ENCODE measurements at regions not wholly inside any gene's neighbourhood (a gene's known extent, or its start where the extent isn't known, plus 50 kb on each side); places are given as distances from the start of the nearest gene placed in this dataset.
A peak's percentile ranks its signal among the peaks of the same experiment; 100 is the strongest.

GRCh38 chrX:104347860-104348259, 93.1 kb upstream of the ESX1 start:
- no peaks in the 10 kb centered on the region for H3K4me1 ChIP-seq (ENCODE audit: control insufficient read depth, insufficient read depth, low read length, poor library complexity, severe bottlenecking)
- H3K27me3 ChIP-seq (replicated peaks; ENCODE audit: control insufficient read depth, insufficient read depth, low read length, poor library complexity, severe bottlenecking) = no peaks in the 10 kb centered on the region
- no peak for DNase-seq
- no peaks in the 10 kb centered on the region for H3K9me3 ChIP-seq (ENCODE audit: control insufficient read depth, low read length)
- no peak overlapping the region for H3K27ac ChIP-seq (ENCODE audit: insufficient read depth, low read length, poor library complexity, severe bottlenecking)
- no peak overlapping the region for H3K4me3 ChIP-seq (ENCODE audit: insufficient read depth, low read depth, low read length, poor library complexity, severe bottlenecking)
- no peaks in the 10 kb centered on the region for H3K36me3 ChIP-seq (ENCODE audit: control insufficient read depth, insufficient read depth, low read length)

DNA sequence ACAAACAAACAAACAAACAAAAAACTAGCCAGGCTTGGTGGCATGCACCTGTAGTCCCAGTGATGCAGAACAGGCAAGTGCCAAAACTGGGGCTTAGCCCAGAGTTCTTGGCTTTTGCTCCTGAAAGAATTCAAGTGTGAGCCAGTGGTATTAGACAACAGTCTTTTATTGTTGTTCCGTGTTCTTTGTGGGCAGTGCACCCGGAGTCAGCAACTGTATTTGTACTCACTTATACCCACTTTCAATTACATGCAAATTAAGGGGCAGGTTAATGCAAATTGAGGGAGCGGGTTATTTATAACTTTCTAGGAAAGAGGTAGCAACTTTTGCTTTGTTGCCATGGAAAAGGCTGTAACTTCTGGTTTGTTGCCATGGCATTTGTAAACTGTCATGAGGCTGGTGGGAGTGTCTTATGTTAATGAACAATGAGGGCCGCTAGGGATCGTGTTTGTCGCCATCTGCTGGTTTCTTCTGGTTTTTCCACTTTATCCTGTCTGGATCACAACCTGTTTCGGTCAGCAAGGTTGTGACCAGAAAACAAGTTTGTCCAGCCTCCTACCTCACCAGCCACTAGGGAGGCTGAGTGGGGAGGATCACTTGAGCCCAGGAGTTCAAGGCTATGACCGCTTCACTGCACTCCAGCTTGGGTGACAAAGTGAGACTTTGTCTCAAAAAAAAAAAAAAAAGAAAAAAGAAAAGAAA, 88.8 kb upstream of the ESX1 start:
- H3K27me3 ChIP-seq (replicated peaks; ENCODE audit: control insufficient read depth, insufficient read depth, low read length, poor library complexity, severe bottlenecking) = no peaks in the 10 kb centered on the region
- H3K27ac ChIP-seq (ENCODE audit: insufficient read depth, low read length, poor library complexity, severe bottlenecking) = no peak overlapping the region
- H3K9me3 ChIP-seq (ENCODE audit: control insufficient read depth, low read length) = no peaks in the 10 kb centered on the region
- peak in 1 of 3 donors; percentile 1 for DNase-seq
- H3K4me3 ChIP-seq (ENCODE audit: insufficient read depth, low read depth, low read length, poor library complexity, severe bottlenecking) = no peak overlapping the region
- no peaks in the 10 kb centered on the region for H3K36me3 ChIP-seq (ENCODE audit: control insufficient read depth, insufficient read depth, low read length)
- no peaks in the 10 kb centered on the region for H3K4me1 ChIP-seq (ENCODE audit: control insufficient read depth, insufficient read depth, low read length, poor library complexity, severe bottlenecking)

- H3K27me3 ChIP-seq (replicated peaks; ENCODE audit: control insufficient read depth, insufficient read depth, low read length, poor library complexity, severe bottlenecking) = no peaks in the 10 kb centered on the region
- no peak for DNase-seq
- H3K4me1 ChIP-seq (ENCODE audit: control insufficient read depth, insufficient read depth, low read length, poor library complexity, severe bottlenecking) = no peaks in the 10 kb centered on the region
- H3K4me3 ChIP-seq (ENCODE audit: insufficient read depth, low read depth, low read length, poor library complexity, severe bottlenecking) = no peak overlapping the region
- no peak overlapping the region for H3K27ac ChIP-seq (ENCODE audit: insufficient read depth, low read length, poor library complexity, severe bottlenecking)
- no peaks in the 10 kb centered on the region for H3K36me3 ChIP-seq (ENCODE audit: control insufficient read depth, insufficient read depth, low read length)
- no peaks in the 10 kb centered on the region for H3K9me3 ChIP-seq (ENCODE audit: control insufficient read depth, low read length)
Observed at GRCh38 chrX:104342065-104342464, 87.3 kb upstream of the ESX1 start.

GRCh38 chrX:104335756-104336155, 81.0 kb upstream of the ESX1 start:
- no peak overlapping the region for H3K27ac ChIP-seq (ENCODE audit: insufficient read depth, low read length, poor library complexity, severe bottlenecking)
- H3K4me3 ChIP-seq (ENCODE audit: insufficient read depth, low read depth, low read length, poor library complexity, severe bottlenecking) = no peak overlapping the region
- H3K27me3 ChIP-seq (replicated peaks; ENCODE audit: control insufficient read depth, insufficient read depth, low read length, poor library complexity, severe bottlenecking) = no peaks in the 10 kb centered on the region
- no peaks in the 10 kb centered on the region for H3K36me3 ChIP-seq (ENCODE audit: control insufficient read depth, insufficient read depth, low read length)
- no peaks in the 10 kb centered on the region for H3K9me3 ChIP-seq (ENCODE audit: control insufficient read depth, low read length)
- no peaks in the 10 kb centered on the region for H3K4me1 ChIP-seq (ENCODE audit: control insufficient read depth, insufficient read depth, low read length, poor library complexity, severe bottlenecking)
- DNase-seq = no peak

DNA sequence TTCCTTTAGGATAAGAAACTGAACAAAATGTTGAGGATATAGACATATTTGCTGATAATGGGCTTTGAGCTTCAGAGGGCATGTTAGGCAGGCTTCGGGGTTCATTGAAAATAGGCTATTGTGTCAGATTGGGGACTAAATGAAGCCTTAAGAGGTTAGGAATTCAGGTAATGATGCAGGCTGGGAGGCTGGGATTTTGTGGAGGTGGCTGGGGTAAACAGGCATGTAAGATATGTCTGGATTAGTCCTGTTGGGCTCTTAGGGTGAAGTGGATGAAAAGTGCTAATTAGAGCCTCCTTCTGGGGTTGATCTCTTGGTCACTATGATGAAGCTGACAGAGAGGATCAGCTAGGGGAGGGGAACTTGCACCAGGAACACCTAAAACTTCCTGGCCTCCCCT, 80.2 kb upstream of the ESX1 start:
- H3K4me3 ChIP-seq (ENCODE audit: insufficient read depth, low read depth, low read length, poor library complexity, severe bottlenecking) = no peak overlapping the region
- DNase-seq = no peak
- H3K36me3 ChIP-seq (ENCODE audit: control insufficient read depth, insufficient read depth, low read length) = no peaks in the 10 kb centered on the region
- no peaks in the 10 kb centered on the region for H3K9me3 ChIP-seq (ENCODE audit: control insufficient read depth, low read length)
- no peaks in the 10 kb centered on the region for H3K4me1 ChIP-seq (ENCODE audit: control insufficient read depth, insufficient read depth, low read length, poor library complexity, severe bottlenecking)
- H3K27me3 ChIP-seq (replicated peaks; ENCODE audit: control insufficient read depth, insufficient read depth, low read length, poor library complexity, severe bottlenecking) = no peaks in the 10 kb centered on the region
- no peak overlapping the region for H3K27ac ChIP-seq (ENCODE audit: insufficient read depth, low read length, poor library complexity, severe bottlenecking)

GRCh38 chrX:104330966-104331365, 76.2 kb upstream of the ESX1 start:
- DNase-seq = no peak
- H3K9me3 ChIP-seq (ENCODE audit: control insufficient read depth, low read length) = no peaks in the 10 kb centered on the region
- H3K36me3 ChIP-seq (ENCODE audit: control insufficient read depth, insufficient read depth, low read length) = no peaks in the 10 kb centered on the region
- H3K4me3 ChIP-seq (ENCODE audit: insufficient read depth, low read depth, low read length, poor library complexity, severe bottlenecking) = no peak overlapping the region
- no peak overlapping the region for H3K27ac ChIP-seq (ENCODE audit: insufficient read depth, low read length, poor library complexity, severe bottlenecking)
- H3K4me1 ChIP-seq (ENCODE audit: control insufficient read depth, insufficient read depth, low read length, poor library complexity, severe bottlenecking) = no peaks in the 10 kb centered on the region
- H3K27me3 ChIP-seq (replicated peaks; ENCODE audit: control insufficient read depth, insufficient read depth, low read length, poor library complexity, severe bottlenecking) = no peaks in the 10 kb centered on the region

- no peaks in the 10 kb centered on the region for H3K9me3 ChIP-seq (ENCODE audit: control insufficient read depth, low read length)
- H3K4me1 ChIP-seq (ENCODE audit: control insufficient read depth, insufficient read depth, low read length, poor library complexity, severe bottlenecking) = no peaks in the 10 kb centered on the region
- H3K27ac ChIP-seq (ENCODE audit: insufficient read depth, low read length, poor library complexity, severe bottlenecking) = no peak overlapping the region
- H3K4me3 ChIP-seq (ENCODE audit: insufficient read depth, low read depth, low read length, poor library complexity, severe bottlenecking) = no peak overlapping the region
- DNase-seq = no peak
- no peaks in the 10 kb centered on the region for H3K36me3 ChIP-seq (ENCODE audit: control insufficient read depth, insufficient read depth, low read length)
- no peaks in the 10 kb centered on the region for H3K27me3 ChIP-seq (replicated peaks; ENCODE audit: control insufficient read depth, insufficient read depth, low read length, poor library complexity, severe bottlenecking)
Observed at GRCh38 chrX:104329731-104330130, 75.0 kb upstream of the ESX1 start.

DNA sequence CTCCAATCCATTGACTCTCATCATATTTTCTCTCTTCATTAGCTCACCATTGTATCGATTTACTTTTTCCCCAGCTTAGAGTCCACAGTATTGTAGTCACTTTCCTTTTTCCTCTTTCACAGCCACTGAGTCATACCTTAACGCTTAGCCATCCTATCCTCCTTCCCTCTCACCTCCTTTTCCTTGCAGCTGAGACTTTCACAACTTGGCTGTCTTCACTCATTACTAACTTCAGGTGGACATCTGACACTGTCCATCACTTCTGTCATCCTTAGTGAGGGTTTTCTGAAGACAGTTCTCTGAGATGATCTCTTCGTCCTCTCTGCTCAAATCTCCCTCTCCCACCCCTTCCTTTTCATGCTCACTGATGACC, 70.5 kb upstream of the ESX1 start:
- no peak for DNase-seq
- no peak overlapping the region for H3K4me3 ChIP-seq (ENCODE audit: insufficient read depth, low read depth, low read length, poor library complexity, severe bottlenecking)
- no peaks in the 10 kb centered on the region for H3K9me3 ChIP-seq (ENCODE audit: control insufficient read depth, low read length)
- no peak overlapping the region for H3K27ac ChIP-seq (ENCODE audit: insufficient read depth, low read length, poor library complexity, severe bottlenecking)
- H3K27me3 ChIP-seq (replicated peaks; ENCODE audit: control insufficient read depth, insufficient read depth, low read length, poor library complexity, severe bottlenecking) = no peaks in the 10 kb centered on the region
- H3K4me1 ChIP-seq (ENCODE audit: control insufficient read depth, insufficient read depth, low read length, poor library complexity, severe bottlenecking) = no peaks in the 10 kb centered on the region
- no peaks in the 10 kb centered on the region for H3K36me3 ChIP-seq (ENCODE audit: control insufficient read depth, insufficient read depth, low read length)

DNA sequence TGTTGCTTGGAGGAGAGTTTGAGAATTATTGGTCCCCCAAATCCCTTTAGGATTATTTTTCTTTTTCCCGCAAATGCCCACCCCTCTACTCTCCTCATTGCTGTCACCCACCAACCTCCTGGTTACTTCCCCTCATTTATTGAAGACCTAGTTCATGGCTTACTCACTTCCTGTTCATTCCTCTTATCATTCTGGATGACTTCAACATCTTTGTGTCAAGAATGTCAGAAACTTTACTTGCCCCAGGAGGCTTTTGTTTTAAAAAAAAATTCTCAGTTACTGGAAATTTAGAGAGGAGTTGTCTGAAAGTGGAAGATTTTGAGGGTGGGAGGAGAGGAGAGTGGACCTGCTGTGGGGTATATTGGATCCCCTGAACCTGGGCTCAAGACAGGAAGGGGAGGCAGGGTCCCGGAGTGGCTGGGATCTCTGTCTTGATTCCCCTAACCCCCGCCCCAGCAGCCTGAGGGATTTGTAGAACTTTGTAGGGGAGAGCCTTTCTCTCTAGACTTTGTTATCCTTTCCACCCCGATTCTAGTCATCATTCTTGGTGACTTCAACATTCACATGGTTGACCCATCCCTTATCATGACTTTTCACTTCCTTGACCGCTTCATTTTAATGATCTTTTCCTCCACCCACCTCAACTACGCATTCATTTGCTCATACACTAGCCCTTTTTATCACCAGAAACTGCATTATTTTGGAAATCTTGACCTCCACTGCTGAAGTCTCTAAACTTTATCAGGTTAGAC, 69.9 kb upstream of the ESX1 start:
- H3K4me3 ChIP-seq (ENCODE audit: insufficient read depth, low read depth, low read length, poor library complexity, severe bottlenecking) = no peak overlapping the region
- DNase-seq = no peak
- H3K9me3 ChIP-seq (ENCODE audit: control insufficient read depth, low read length) = no peaks in the 10 kb centered on the region
- H3K4me1 ChIP-seq (ENCODE audit: control insufficient read depth, insufficient read depth, low read length, poor library complexity, severe bottlenecking) = no peaks in the 10 kb centered on the region
- H3K36me3 ChIP-seq (ENCODE audit: control insufficient read depth, insufficient read depth, low read length) = no peaks in the 10 kb centered on the region
- no peak overlapping the region for H3K27ac ChIP-seq (ENCODE audit: insufficient read depth, low read length, poor library complexity, severe bottlenecking)
- no peaks in the 10 kb centered on the region for H3K27me3 ChIP-seq (replicated peaks; ENCODE audit: control insufficient read depth, insufficient read depth, low read length, poor library complexity, severe bottlenecking)

DNA sequence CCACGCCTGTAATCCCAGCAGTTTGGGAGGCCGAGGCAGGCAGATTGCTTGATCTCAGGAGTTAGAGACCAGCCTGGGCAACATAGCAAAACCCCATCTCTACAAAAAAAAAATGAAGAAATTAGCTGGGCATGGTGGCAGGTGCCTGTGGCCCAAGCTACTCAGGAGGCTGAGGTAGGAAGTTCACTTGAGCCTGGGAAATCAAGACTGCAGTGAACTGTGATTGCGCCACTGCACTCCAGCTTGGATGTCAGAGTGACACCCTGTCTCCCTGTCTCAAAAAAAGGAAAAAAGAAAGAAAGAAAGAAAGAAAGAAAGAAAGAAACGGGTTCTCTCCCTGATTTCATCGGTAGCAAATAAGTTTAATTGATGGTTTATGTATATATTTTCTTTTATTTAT, 64.6 kb upstream of the ESX1 start:
- Histone ChIP-seq H3K27ac (ENCODE audit: insufficient read depth, low read length, poor library complexity, severe bottlenecking) (no peak overlapping the region), H3K4me1 (ENCODE audit: control insufficient read depth, insufficient read depth, low read length, poor library complexity, severe bottlenecking) (no peaks in the 10 kb centered on the region), H3K36me3 (ENCODE audit: control insufficient read depth, insufficient read depth, low read length) (no peaks in the 10 kb centered on the region), H3K9me3 (ENCODE audit: control insufficient read depth, low read length) (no peaks in the 10 kb centered on the region), H3K27me3 (replicated peaks; ENCODE audit: control insufficient read depth, insufficient read depth, low read length, poor library complexity, severe bottlenecking) (no peaks in the 10 kb centered on the region), H3K4me3 (ENCODE audit: insufficient read depth, low read depth, low read length, poor library complexity, severe bottlenecking) (no peak overlapping the region)
- no peak for DNase-seq

Data from effector memory CD4-positive, alpha-beta T cell (primary cell).